ENCODE measurements at regions not wholly inside any gene's neighbourhood (a gene's known extent, or its start where the extent isn't known, plus 50 kb on each side); places are given as distances from the start of the nearest gene placed in this dataset.
"Not testable (repeated sequence)": the region's sequence is repeated elsewhere in the genome, so short reads cannot be mapped to it uniquely, and the experiment has no call there.

DNA sequence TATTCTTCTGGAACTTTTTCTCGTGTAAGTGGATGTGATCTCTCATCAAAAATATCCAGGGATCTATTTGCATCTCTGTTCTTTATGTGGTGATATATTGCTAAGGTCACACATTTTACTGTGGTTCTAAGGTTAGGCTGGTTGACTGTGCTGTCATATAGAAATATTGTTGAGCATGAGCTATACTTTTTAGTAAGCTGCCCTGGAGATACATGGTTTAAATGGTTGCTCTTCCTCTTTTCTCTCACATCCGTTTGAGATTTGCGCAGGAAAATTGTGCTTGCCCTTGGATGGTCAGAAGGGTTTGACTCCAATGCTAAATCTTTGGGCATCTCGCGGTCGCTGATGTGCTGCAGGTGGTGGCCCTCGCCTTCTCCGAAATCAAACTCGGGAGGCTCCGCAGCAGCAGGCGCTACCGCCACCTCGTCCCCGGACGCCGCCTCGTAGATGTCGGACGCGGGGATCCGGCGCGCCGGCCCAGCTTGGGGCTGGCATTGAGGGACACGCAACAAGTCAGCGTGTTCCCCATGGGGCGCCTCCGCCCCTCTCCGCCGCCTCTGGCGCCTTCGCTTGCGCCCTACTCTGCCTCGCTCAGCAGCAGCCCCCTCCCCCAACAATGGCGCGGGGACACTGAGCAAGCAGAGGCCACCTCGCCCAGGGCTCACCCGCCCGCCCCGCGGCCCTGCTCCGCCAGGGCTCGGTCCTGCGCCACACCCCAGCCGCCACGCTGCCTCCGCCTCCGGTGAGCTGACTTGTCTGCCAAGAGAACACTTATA, 154.5 kb downstream of the MSN start:
- peak; percentile 0 for DNase-seq

- DNase-seq: not testable (repeated sequence)
Measured at GRCh38 chrX:65819983-65820382, 152.5 kb downstream of the MSN start.

GRCh38 chrX:65813245-65813644, 145.8 kb downstream of the MSN start:
- no peak for DNase-seq

- no peak for DNase-seq
Measured at GRCh38 chrX:65811558-65812228, 144.2 kb downstream of the MSN start.

All from effector CD8-positive, alpha-beta T cell (primary cell).